ENCODE measurements at regions not wholly inside any gene's neighbourhood (a gene's known extent, or its start where the extent isn't known, plus 50 kb on each side); places are given as distances from the start of the nearest gene placed in this dataset.

GRCh38 chr21:27448960-27449359, 482.1 kb upstream of the ADAMTS5 start:
- peak; percentile 38 for DNase-seq

- DNase-seq: no peak
These were observed 481.0 kb upstream of the ADAMTS5 start for GRCh38 chr21:27447843-27448242.

DNA sequence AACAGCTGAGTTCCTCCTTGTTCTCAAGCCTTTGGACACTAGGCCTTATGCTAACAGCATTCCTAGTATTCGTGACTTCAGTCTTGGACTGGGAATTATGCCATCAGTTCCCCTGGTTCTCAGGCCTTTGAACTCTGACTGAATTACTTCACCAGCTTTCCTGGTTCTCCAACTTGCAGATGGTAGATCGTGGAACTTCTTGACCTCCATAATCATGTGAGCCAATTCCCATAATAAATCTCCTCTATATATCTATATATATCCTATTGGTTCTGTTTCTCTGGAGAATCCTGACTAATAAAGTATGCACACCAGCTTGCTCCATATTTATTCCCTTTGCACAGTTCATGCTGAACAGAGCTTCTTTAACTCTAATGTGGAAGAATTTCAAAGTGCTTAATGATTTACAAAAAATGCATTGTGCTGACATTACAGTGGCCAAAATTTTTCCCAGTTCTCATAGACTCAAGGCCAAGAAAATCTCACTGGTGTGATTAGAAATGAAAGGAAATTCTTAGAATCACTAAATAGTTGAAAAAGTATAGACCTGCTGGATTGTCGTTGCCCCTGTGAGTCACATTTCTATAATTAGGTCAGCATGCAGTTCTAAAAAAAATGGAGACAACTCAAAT, 462.9 kb upstream of the ADAMTS5 start:
- DNase-seq: no peak

DNA sequence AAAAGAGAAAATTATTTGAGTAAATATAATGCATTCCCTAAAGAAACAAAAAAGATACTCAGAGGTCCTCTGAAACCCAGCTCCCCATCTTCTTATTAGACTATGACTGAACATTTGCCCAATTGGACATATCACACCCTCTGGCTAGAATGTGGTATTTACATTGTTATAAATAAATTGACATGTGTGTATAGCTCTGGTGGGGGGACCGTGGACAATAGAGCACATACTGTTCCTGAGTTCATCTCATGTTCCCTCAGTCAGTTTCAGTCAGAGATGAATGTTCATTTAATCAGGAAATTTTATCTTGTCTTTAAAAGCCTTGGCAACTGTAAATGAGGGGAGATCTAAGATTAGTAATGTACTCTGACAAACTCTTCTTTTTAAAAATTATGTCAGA, 459.3 kb upstream of the ADAMTS5 start:
- DNase-seq: no peak

DNA sequence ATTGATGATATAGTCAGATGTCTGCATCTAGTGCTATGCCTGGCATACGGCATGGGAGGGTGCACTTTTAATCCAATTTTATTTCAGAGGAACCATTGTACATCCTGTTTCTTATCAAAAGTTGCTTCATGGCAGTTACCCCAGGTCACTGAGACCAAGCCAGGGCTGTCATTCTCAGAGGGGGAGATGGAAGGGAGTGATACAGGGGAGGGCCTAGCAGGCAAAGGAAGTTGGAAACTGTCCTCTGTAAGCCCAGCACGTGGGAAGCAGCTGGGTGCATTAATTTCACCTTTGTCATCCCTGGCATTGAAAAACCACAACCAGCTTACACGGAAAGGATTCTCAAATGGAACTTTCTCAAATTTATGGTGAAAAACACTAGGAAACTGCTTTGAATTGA, 458.7 kb upstream of the ADAMTS5 start:
- no peak for DNase-seq

GRCh38 chr21:27425172-27425571, 458.3 kb upstream of the ADAMTS5 start:
- DNase-seq: no peak

DNA sequence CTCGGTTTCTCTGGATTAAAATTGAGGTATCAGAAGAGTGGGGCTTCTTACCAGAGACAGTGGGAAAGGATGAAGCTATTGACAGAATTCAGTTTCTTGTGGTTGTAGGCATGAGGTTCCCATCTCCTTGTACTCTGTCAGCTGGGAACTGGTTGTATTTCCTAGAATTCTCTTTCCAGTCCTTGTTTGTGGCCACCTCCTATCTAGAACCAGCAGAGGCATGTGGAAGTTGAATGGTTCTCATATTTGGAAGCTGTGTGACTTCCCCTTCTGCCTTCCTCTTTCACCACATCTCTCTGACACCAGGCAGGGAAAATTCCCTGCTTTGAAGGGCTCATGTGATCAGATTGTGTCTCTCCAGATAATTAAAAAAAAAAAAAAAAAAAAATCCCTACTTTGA, 457.7 kb upstream of the ADAMTS5 start:
- DNase-seq: no peak

DNA sequence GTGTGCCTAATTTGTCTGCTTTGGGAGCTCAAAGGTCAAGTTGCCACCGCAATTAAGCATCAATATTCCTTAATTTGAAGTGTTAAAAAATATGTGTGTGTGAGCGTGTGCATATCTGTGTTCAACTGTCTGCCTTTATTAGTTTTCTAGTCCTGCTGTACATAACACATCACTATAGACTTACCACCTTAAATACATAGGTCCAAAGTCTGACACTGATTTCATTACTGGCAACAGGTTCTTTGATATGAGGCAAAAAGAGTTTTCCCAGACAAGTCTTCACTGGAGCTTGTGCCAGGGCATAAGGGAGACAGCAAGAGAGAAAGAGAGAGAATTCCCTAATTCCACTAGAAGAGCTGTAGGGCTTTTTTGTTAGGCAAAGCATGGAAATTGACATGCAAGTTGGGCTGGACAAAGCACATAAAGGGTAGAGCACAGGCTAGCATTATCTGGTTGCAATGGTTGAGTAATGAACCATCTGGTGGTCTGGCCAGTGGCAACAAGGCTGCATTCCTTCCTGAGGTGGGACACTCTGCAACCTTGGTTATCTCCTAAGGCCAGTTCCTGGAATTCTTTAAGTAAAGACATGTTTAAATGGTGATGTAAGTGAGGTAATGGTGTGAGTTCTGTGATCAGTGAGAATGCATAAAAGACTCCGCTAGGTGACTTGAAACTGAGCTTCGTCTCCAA, 457.2 kb upstream of the ADAMTS5 start:
- no peak for DNase-seq

- DNase-seq: no peak
These were observed 456.1 kb upstream of the ADAMTS5 start for GRCh38 chr21:27423038-27423437.

DNA sequence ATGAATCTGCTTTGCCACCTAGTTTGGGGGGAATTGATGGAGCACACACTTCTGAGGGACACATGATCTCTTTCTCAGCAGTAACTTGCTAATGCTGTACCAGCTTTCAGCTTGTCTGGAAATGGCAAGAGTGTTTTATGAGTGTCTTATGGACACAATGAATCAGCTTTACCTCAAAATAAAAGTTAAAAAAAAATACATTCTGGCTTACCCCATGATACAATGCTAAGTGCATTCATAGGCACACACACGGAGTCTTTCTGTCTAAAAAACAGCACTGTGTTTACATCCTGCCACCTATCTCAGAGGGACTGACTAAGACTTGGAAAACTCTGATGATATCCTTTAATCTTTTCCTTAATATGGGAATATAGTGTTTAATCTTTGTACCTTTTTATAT, 455.5 kb upstream of the ADAMTS5 start:
- no peak for DNase-seq

DNA sequence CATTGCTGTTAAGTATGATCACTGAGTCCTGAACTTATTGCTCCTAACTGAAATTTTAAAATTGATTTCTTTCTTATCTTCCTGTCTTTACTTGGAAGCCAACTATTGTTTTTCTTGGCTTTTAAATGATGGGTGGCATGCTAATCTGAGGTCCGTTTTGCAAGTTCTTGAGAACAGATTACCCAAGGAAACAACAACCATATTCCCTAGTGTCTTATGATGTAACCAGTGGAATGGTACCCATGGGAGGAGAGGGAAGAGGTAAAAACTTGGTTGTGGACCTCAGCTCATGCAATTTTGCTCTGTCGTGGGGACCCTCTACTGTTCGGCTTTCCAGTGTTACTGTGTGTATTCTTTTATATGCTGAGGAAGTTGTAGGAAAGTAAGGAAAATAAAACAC, 454.8 kb upstream of the ADAMTS5 start:
- DNase-seq: no peak

GRCh38 chr21:27419153-27419552, 452.3 kb upstream of the ADAMTS5 start:
- DNase-seq: no peak

GRCh38 chr21:27418346-27418745, 451.5 kb upstream of the ADAMTS5 start:
- no peak for DNase-seq

GRCh38 chr21:27412530-27412929, 445.6 kb upstream of the ADAMTS5 start:
- no peak for DNase-seq

DNA sequence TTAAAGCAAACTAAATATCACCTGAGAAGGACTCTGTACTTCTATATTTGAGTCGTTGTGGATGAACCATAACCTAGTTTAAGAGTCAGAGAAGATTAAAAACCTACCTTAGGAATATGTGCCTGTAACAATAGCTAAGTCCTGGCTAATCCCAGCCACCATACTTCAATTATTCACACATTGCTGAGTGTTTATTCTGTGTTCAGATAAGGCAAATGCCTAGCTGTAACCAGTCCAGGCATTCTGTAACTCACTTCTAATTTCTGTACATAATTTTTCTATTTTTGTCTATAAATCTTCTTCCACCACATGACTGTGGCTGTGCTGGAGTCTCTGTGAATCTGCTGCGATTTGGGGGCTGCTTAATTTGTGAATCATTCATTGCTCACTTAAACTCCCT, 441.9 kb upstream of the ADAMTS5 start:
- no peak for DNase-seq

GRCh38 chr21:27407271-27407670, 440.4 kb upstream of the ADAMTS5 start:
- DNase-seq: no peak

DNA sequence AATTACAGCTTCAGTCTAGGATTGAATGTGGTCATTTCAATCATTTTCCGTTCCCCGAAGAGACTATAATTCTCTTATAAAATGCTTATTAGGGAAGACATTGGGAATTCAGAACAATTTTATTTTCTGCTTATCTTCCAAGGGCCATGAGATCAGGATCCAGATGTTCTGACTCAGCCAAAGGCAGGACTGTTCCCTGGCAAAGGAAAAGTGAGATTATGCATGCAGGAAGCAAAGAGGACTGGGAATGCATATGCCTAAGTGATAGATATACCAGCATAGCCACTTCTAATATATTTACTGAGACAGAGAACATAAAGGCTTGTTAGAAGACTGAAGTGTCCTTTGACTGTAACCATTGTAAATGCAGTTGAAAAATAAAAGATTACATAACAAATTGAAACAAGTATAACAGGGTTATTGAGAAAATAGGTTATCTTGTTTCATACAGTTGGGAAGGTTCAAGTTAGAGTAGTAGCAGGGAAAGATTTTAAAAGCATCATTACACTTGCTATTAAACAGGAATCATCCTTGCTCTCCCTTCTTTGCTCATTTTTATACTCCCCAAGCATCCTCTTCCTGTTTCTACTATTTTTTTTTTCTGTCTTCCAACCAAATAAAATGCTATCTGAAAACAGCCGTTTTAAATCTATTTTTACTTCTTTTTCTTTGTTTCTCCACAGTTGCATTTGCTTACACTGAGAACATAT, 439.6 kb upstream of the ADAMTS5 start:
- no peak for DNase-seq

- DNase-seq: no peak
These were observed 436.1 kb upstream of the ADAMTS5 start for GRCh38 chr21:27403011-27403410.

DNA sequence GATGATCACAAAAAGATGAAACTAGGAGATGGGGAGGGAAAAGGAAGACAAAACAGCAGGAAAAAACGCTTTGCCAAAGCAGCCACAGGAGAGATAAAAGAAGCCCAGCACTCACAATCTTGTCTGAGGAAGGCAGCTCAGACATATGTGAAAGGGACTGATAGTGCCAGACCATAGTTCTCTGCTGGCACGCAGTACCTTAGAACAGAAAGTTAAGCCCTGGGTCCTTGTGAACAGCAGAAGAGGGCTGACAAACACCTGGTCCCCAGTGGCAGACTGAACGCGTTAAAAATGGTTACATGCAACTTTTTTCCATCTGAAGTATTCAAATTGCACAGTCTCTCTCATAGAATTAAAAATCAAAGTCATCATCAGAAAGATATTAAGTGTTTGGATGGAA, 433.2 kb upstream of the ADAMTS5 start:
- no peak for DNase-seq

- DNase-seq: no peak
These were observed 430.7 kb upstream of the ADAMTS5 start for GRCh38 chr21:27397578-27397977.

DNA sequence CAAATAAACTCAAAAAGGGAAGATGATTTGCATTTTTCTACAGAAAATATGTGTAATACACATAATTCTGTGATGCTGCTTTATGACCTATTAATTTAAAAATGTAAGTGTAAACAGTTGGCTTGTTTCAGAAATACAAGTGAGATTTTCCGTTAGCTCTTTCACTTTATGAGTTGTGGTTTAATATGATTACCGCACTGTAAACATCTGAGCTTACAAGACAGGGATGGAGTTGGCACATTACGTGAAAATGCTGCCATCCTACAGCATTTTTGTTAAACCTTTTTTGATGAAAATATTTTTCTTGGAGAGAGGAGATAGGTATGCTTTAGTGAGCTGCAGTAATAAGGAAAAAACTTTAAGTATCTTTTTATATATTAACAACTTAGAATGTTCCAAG, 426.8 kb upstream of the ADAMTS5 start:
- no peak for DNase-seq

DNA sequence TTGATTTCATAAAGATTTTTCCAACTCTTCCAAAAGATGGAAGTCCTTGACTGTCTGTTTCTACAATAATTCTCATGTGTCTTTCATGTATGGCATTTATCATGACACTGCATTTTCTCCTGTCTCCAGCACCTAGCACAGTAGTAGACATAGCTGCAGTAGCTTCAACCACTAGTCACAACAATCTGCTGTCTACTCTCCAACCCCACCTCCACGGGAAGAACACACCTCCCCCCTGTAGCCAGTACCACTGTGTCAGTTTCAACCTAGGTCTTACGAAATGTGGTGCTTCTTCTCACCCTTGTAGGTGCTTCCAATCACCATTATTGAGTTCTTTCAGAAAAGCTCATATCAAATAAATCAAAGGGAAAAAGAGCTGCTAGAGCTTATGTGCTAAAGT, 425.1 kb upstream of the ADAMTS5 start:
- no peak for DNase-seq

DNA sequence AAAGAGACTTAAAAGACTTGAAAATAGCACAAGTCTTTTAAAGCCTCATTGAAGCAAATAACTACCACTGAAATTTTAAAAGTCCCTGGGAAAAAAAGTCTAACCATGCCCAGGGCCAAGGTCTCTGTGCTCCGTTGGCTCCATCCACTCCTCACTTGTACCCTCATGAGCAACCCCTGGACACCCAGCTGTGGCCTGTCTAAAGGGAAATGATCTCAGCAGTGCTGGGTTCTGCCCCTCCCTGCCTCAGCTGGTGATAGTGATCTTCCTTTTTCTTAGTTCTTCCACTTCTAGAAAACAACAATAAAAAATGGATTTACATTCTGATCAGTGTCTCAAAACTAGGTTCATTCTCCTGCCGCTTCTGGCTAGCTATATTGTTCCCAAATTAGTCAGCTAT, 423.5 kb upstream of the ADAMTS5 start:
- DNase-seq: no peak

- no peak for DNase-seq
These were observed 421.9 kb upstream of the ADAMTS5 start for GRCh38 chr21:27388825-27389224.
